ENCODE measurements at regions not wholly inside any gene's neighbourhood (a gene's known extent, or its start where the extent isn't known, plus 50 kb on each side); places are given as distances from the start of the nearest gene placed in this dataset.

DNA sequence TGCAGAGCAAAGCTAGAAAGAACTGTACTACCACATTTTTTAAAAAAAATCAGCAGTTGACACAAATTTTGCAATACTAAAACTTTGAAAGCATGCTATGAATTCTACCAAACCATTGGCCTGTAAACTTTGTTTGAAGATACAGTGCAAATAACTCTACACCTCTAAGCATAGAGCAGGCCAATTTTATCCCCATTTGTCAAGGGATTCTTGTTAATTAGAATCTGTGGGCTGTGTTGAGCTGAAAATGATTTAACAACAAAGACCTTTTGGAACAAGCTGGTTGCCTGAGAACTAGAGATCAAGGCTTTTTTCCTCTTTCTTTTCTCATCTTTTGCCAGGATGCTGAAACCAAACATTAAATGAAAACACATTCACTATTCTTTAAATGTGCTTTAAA, 886.0 kb upstream of the CDH2 start:
- DNase-seq (ENCODE audit: low spot score): no peak
- in situ Hi-C loops (cut with MboI; ENCODE audit: low sequenced_read_pairs, unreplicated experiment): no loop called here
- TF ChIP-seq, protein P1, sequence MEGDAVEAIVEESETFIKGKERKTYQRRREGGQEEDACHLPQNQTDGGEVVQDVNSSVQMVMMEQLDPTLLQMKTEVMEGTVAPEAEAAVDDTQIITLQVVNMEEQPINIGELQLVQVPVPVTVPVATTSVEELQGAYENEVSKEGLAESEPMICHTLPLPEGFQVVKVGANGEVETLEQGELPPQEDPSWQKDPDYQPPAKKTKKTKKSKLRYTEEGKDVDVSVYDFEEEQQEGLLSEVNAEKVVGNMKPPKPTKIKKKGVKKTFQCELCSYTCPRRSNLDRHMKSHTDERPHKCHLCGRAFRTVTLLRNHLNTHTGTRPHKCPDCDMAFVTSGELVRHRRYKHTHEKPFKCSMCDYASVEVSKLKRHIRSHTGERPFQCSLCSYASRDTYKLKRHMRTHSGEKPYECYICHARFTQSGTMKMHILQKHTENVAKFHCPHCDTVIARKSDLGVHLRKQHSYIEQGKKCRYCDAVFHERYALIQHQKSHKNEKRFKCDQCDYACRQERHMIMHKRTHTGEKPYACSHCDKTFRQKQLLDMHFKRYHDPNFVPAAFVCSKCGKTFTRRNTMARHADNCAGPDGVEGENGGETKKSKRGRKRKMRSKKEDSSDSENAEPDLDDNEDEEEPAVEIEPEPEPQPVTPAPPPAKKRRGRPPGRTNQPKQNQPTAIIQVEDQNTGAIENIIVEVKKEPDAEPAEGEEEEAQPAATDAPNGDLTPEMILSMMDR (IDR thresholded peaks at IDR 0.05; ENCODE audit: borderline replicate concordance, control extremely low read depth, extremely low read depth, insufficient read depth, missing control alignments): no peak

DNA sequence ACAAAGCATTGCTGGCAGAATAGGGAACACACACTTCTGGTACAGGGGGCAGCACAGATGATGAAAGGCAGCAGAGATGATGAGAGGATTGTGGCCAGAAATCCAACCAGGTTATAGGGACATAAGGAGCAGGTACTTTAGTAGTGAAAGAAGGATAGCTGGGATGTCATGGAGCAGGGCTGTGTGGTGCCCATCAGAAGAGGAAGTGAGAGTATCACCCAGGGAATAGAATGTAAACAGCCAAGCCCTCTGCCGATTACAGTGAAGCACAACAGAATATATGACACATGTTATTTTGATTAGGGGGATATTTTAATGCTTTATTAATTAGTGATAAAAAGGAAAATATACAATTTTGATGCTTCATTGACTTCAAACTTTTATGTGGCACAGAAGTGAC, 883.4 kb upstream of the CDH2 start:
- TF ChIP-seq, protein P1 (IDR thresholded peaks at IDR 0.05; ENCODE audit: borderline replicate concordance, control extremely low read depth, extremely low read depth, insufficient read depth, missing control alignments): no peak
- DNase-seq (ENCODE audit: low spot score): no peak
- in situ Hi-C loops (cut with MboI; ENCODE audit: low sequenced_read_pairs, unreplicated experiment): no loop called here

DNA sequence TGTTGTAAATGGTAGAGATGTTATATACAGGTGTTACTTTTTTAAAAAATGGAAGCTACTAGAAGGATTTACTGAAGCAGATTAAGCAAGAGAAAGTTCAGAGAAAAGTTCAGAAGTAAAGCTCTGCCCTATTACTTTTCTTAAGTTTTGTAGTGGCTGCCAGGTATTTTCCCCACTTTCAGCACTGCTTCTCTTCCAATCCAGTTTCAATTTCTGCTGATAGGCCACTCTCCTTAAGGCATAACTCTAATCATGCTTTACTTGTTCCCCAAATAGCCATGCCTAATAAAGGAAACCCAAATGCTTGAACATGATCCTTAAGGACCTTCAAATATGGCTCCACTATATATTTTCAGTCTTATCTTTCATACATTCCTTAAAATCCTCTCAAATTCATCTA, 880.8 kb upstream of the CDH2 start:
- DNase-seq (ENCODE audit: low spot score): no peak
- in situ Hi-C loops (cut with MboI; ENCODE audit: low sequenced_read_pairs, unreplicated experiment): no loop called here
- TF ChIP-seq, protein P1 (IDR thresholded peaks at IDR 0.05; ENCODE audit: borderline replicate concordance, control extremely low read depth, extremely low read depth, insufficient read depth, missing control alignments): no peak

DNA sequence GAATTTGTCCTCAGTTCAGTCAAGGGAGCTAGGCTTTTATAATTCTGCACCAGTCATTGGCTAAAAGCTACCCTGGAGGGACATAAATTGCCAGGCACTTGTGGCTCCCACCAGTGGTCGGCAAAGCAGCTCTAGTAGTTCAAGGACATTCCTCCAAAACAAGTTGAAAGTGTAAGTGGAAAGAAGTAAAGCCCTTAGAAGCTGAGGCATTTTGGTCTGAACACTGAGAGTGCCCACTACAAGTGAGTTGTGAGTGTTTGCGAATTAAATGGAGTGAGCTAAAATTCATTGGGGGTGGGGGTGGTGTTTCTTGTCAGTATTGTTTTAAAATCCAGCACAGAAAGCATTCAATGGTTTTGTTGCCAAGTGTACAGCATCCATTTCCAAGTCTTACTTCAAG, 879.9 kb upstream of the CDH2 start:
- in situ Hi-C loops (cut with MboI; ENCODE audit: low sequenced_read_pairs, unreplicated experiment): no loop called here

DNA sequence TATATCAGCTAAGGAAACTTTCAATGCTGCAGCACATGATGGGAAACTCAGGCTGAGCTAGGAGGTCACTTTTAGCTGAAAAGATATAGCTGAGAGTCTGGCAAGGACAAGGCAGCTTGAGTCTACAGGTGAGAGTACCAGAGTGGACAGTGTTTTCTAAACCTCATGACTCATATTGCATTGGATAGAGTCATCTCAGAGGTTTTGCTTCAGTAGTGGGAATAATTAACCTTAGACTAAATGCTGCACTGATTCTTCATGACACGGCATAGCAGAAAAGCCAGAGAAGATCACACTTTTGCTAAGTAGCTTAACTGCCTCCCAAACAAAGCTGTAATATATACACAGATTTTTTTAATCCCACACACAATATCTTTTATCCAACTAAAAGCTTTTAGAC, 865.0 kb upstream of the CDH2 start:
- in situ Hi-C loops (cut with MboI; ENCODE audit: low sequenced_read_pairs, unreplicated experiment): no loop called here
- DNase-seq (ENCODE audit: low spot score): no peak
- TF ChIP-seq, protein P1 (IDR thresholded peaks at IDR 0.05; ENCODE audit: borderline replicate concordance, control extremely low read depth, extremely low read depth, insufficient read depth, missing control alignments): no peak

More for the DNA sequence above, 879.9 kb upstream of the CDH2 start:
- DNase-seq (ENCODE audit: low spot score): no peak
- TF ChIP-seq, protein P1 (IDR thresholded peaks at IDR 0.05; ENCODE audit: borderline replicate concordance, control extremely low read depth, extremely low read depth, insufficient read depth, missing control alignments): no peak

DNA sequence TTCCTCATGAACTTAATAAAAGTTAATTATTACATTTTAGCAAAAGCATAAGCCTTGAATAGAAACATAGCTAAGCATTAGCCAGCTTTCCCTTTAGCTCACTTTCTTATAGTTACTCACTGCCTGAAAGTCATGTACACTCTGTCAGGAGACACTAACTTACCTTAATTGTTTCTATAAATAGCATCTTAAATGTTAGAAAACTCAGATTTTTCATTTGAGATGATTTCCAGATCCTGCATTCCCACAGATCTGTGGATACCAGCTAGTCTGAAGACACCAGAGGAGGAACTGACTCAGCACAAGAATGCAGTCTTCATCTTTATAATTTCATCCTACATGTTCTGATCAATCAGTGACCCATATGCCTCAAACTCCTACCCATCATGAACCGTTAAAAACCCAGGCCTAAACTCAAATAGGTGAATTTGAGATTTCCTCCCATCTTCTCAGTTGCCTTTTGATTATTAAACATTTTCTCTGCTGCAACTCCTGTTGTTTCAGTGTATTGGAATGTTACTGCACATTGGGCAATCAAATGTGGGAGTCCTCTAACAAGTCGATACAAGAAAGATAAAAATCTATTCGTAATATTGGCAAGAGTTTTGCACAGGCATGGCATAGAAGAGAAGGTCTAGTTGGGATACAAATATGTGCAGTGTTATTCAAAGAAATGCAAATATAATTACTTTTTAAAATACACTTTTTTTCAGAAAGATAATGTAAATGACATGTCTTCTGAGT, 857.4 kb upstream of the CDH2 start:
- in situ Hi-C loops (cut with MboI; ENCODE audit: low sequenced_read_pairs, unreplicated experiment): no loop called here
- TF ChIP-seq, protein P1 (IDR thresholded peaks at IDR 0.05; ENCODE audit: borderline replicate concordance, control extremely low read depth, extremely low read depth, insufficient read depth, missing control alignments): no peak
- DNase-seq (ENCODE audit: low spot score): no peak
